GM12878 (cell line): ENCODE measurements at regions not wholly inside any gene's neighbourhood (a gene's known extent, or its start where the extent isn't known, plus 50 kb on each side); places are given as distances from the start of the nearest gene placed in this dataset.
A peak's percentile ranks its signal among the peaks of the same experiment; 100 is the strongest.

Experiments
- ATAC-seq: fragments of 200-7000 bp; cut with Tn5 transposase; 3 replicates; pipeline ENCODE4 v1.9.1; 2020; ENCODE audit warnings: mild to moderate bottlenecking, moderate library complexity
- BruUV-seq: library from RNA; stranded (reverse); fragments of 400-500 nt; replicated peaks from 2 replicates; lab custom pipeline; 2021; lab: Mats Ljungman, UMichigan
- CTCF ChIA-PET: fragments of 300-600 bp; sonication (Branson Sonifier 250); formaldehyde crosslinking; extraction: SDS; loops from one replicate; lab custom pipeline; 2021; ENCODE audit warnings: inconsistent platforms; lab: Yijun Ruan, JAX
- POLR2A ChIA-PET: fragments of 350-600 bp; formaldehyde crosslinking; extraction: SDS; loops from one replicate; lab custom pipeline; 2021; ENCODE audit warnings: inconsistent platforms; lab: Charles Lee
- RAD21 ChIA-PET: fragments of 300-600 bp; sonication (Branson Sonifier 250); formaldehyde crosslinking; loops from one replicate; lab custom pipeline; 2023; ENCODE audit warnings: antibody characterized with exemption; ENCODE audit not compliant: unreplicated experiment; lab: Charles Lee
- SMC1A ChIA-PET: fragments of 300-600 bp; sonication (Branson Sonifier 250); formaldehyde crosslinking; loops from one replicate; lab custom pipeline; 2023; ENCODE audit not compliant: unreplicated experiment, uncharacterized antibody; lab: Charles Lee
- DNase-seq: peaks from one replicate; pipeline ENCODE4 v3.0.0-alpha.2; 2011; ENCODE audit warnings: low read depth, low spot score
- FAIRE-seq: peaks from 3 replicates; lab custom pipeline; 2011; peaks lifted over from hg19 to GRCh38; lab: Jason Lieb, UNC
- H2AFZ ChIP-seq: 2 replicates; pipeline ENCODE4 v1.6.0; 2011; ENCODE audit warnings: low read depth, low read length, control low read depth; ENCODE audit not compliant: control insufficient read depth
- H3K27ac ChIP-seq: 2 replicates; pipeline ENCODE4 v1.5.1; 2011; ENCODE audit warnings: control low read depth; ENCODE audit not compliant: control insufficient read depth, insufficient read depth
- H3K27me3 ChIP-seq, 2 experiments: replicated peaks in 1 of 2; 2 replicates each; pipeline versions ENCODE4 v1.6.0 to v1.6.1; 2011; ENCODE audit warnings: low read length in 1 of 2; ENCODE audit not compliant: control insufficient read depth in 2 of 2, insufficient read depth in 2 of 2
- H3K36me3 ChIP-seq, 2 experiments: 2 replicates each; pipeline ENCODE4 v1.5.1; 2011; ENCODE audit warnings: low read length in 1 of 2; ENCODE audit not compliant: control insufficient read depth in 2 of 2, insufficient read depth in 2 of 2
- H3K4me1 ChIP-seq: 2 replicates; pipeline ENCODE4 v1.6.1; 2011; ENCODE audit warnings: mild to moderate bottlenecking, low read length, moderate library complexity, mixed read lengths; ENCODE audit not compliant: control insufficient read depth, insufficient read depth
- H3K4me2 ChIP-seq: 2 replicates; pipeline ENCODE4 v1.6.0; 2011; ENCODE audit warnings: control low read depth; ENCODE audit not compliant: control insufficient read depth, insufficient read depth
- H3K4me3 ChIP-seq: fragments of 200-600 bp; sonication (generic); 2 replicates; pipeline ENCODE4 v1.5.1; 2016
- H3K79me2 ChIP-seq: 2 replicates; pipeline ENCODE4 v1.6.0; 2011; ENCODE audit warnings: low read length; ENCODE audit not compliant: control insufficient read depth, insufficient read depth
- H3K9ac ChIP-seq: 2 replicates; pipeline ENCODE4 v1.8.0; 2011; ENCODE audit warnings: low read length, control low read depth, mixed read lengths; ENCODE audit not compliant: control insufficient read depth, insufficient read depth
- H3K9me3 ChIP-seq: replicated peaks from 3 replicates; pipeline ENCODE4 v1.5.1; 2011; ENCODE audit warnings: mild to moderate bottlenecking, low read length; ENCODE audit not compliant: control insufficient read depth, insufficient read depth
- H4K20me1 ChIP-seq: 2 replicates; pipeline ENCODE4 v1.6.0; 2011; ENCODE audit not compliant: control insufficient read depth, insufficient read depth
- BCLAF1 ChIP-seq: fragments of 450-650 bp; IDR thresholded peaks from 2 replicates; pipeline ENCODE4 v1.6.1; 2017; ENCODE audit warnings: antibody characterized with exemption, mild to moderate bottlenecking, moderate library complexity
- CBFB ChIP-seq: IDR thresholded peaks from 2 replicates; pipeline ENCODE4 v1.6.1; 2016; ENCODE audit warnings: antibody characterized with exemption, low read depth
- CHD1 ChIP-seq: IDR thresholded peaks from 2 replicates; pipeline ENCODE4 v1.6.1; 2012; ENCODE audit warnings: low read depth, low read length, improper control_type of control experiment
- JUND ChIP-seq: IDR thresholded peaks from 2 replicates; pipeline ENCODE4 v1.6.1; 2012; ENCODE audit warnings: low read depth, mild to moderate bottlenecking, low read length, improper control_type of control experiment, moderate library complexity
- MAX ChIP-seq: IDR thresholded peaks from 2 replicates; pipeline ENCODE4 v1.6.1; 2012; ENCODE audit warnings: low read depth, low read length, improper control_type of control experiment
- MXI1 ChIP-seq: fragments of 150-350 bp; IDR thresholded peaks from 2 replicates; pipeline ENCODE4 v1.6.1; 2011; ENCODE audit warnings: low read depth, mild to moderate bottlenecking, inconsistent platforms, low read length, improper control_type of control experiment
- MYB ChIP-seq: fragments of 150-350 bp; IDR thresholded peaks from 2 replicates; pipeline ENCODE4 v1.6.1; 2014; ENCODE audit warnings: mild to moderate bottlenecking, low read depth, low read length, borderline replicate concordance
- RUNX3 ChIP-seq: IDR thresholded peaks from 2 replicates; pipeline ENCODE4 v1.6.1; 2012; ENCODE audit warnings: low read length, inconsistent platforms
- SIN3A ChIP-seq: IDR thresholded peaks from 2 replicates; pipeline ENCODE4 v1.6.1; 2012; ENCODE audit warnings: low read depth, low read length, improper control_type of control experiment
- YBX1 ChIP-seq: fragments of 450-650 bp; IDR thresholded peaks from 2 replicates; pipeline ENCODE4 v1.6.1; 2016; ENCODE audit warnings: antibody characterized with exemption
- YY1 ChIP-seq: IDR thresholded peaks from 2 replicates; pipeline ENCODE4 v1.6.1; 2011; ENCODE audit warnings: low read depth, mild to moderate bottlenecking, low read length
- ZZZ3 ChIP-seq: IDR thresholded peaks from 2 replicates; pipeline ENCODE4 v1.6.1; 2011; ENCODE audit warnings: low read depth; ENCODE audit not compliant: control insufficient read depth, insufficient read length
- WGBS: methylation state at CpG from one replicate; pipeline ENCODE4 v1.1.6; 2016; ENCODE audit warnings: low lambda C conversion rate; ENCODE audit not compliant: insufficient replicate concordance, insufficient coverage; ENCODE audit errors: missing lambda C conversion rate; 5-methylcytosine and 5-hydroxymethylcytosine counted together
- in situ Hi-C: fragments of 300-500 bp; cut with MboI; formaldehyde crosslinking; loops from 9 replicates; pipeline ENCODE4 v1.14.3; 2018; ENCODE audit warnings: mixed read lengths
- intact Hi-C: fragments of 100-400 bp; cut with micrococcal nuclease; formaldehyde crosslinking; loops from one replicate; pipeline ENCODE4 v1.14.2; 2022; ENCODE audit not compliant: unreplicated experiment
- TF ChIP-seq, protein P1 (sequence below): fragments of 450-650 bp; IDR thresholded peaks from 2 replicates; pipeline ENCODE4 v1.6.1; 2017; ENCODE audit warnings: mild to moderate bottlenecking
- TF ChIP-seq, protein P2 (sequence below): fragments of 450-650 bp; IDR thresholded peaks from 2 replicates; pipeline ENCODE4 v1.6.1; 2016; ENCODE audit warnings: mild to moderate bottlenecking, moderate library complexity, borderline replicate concordance

GRCh38 chr1:234902774-234903547 lies 225.7 kb downstream of the TOMM20 start:
- no peak overlapping the region for H3K4me3 ChIP-seq
- ChIA-PET SMC1A (interaction anchor here (0.7 to 1.7 kb wide), 8 partner anchors 9 to 71 kb away, joined by 3 to 8 read pairs (median 4); no protein-coding TSS in a partner anchor), RAD21 (interaction anchor here (0.6 kb wide), 1 partner anchor 23 kb away, joined by 3 read pairs; no protein-coding TSS in a partner anchor), POLR2A (interaction anchor here (0.6 to 1.3 kb wide), 3 partner anchors 8 to 60 kb away, joined by 3 to 4 read pairs (median 3); no protein-coding TSS in a partner anchor), CTCF (interaction anchor here (1.0 to 1.8 kb wide), 3 partner anchors 11 to 306 kb away, joined by 3 to 4 read pairs (median 3); no protein-coding TSS in a partner anchor)
- intact Hi-C loops: no loop called here
- no TSS peak for BruUV-seq
- no peak overlapping the region for H3K4me2 ChIP-seq
- no peaks in the 10 kb centered on the region for H4K20me1 ChIP-seq
- H3K9me3 ChIP-seq: no peaks in the 10 kb centered on the region
- ATAC-seq (peak; percentile 42; the same call in 2 of the 3 replicates), DNase-seq (no peak), FAIRE-seq (peak; percentile 31)
- WGBS: 81% methylated on average over 7 of the region's 7 CpGs
- H3K36me3 ChIP-seq: no peaks in the 10 kb centered on the region
- no peak overlapping the region for H3K27ac ChIP-seq
- in situ Hi-C loops: no loop called here
- H3K9ac ChIP-seq: no peak overlapping the region
- H3K4me1 ChIP-seq: peaks cover 6% of the 10 kb centered on the region
- H3K27me3 ChIP-seq: no peaks in the 10 kb centered on the region
- H3K79me2 ChIP-seq: no peaks in the 10 kb centered on the region
- H2AFZ ChIP-seq: peak overlapping the region; percentile 45; the same call in 1 of the 2 replicates
- TF ChIP-seq MXI1: no peak
- TF ChIP-seq MYB: no peak
- no peak for TF ChIP-seq SIN3A
- no peak for TF ChIP-seq CHD1
- TF ChIP-seq JUND: no peak
- TF ChIP-seq, protein P1, sequence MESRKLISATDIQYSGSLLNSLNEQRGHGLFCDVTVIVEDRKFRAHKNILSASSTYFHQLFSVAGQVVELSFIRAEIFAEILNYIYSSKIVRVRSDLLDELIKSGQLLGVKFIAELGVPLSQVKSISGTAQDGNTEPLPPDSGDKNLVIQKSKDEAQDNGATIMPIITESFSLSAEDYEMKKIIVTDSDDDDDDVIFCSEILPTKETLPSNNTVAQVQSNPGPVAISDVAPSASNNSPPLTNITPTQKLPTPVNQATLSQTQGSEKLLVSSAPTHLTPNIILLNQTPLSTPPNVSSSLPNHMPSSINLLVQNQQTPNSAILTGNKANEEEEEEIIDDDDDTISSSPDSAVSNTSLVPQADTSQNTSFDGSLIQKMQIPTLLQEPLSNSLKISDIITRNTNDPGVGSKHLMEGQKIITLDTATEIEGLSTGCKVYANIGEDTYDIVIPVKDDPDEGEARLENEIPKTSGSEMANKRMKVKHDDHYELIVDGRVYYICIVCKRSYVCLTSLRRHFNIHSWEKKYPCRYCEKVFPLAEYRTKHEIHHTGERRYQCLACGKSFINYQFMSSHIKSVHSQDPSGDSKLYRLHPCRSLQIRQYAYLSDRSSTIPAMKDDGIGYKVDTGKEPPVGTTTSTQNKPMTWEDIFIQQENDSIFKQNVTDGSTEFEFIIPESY: no peak
- no peak for TF ChIP-seq MAX
- TF ChIP-seq BCLAF1: no peak
- TF ChIP-seq CBFB: no peak
- TF ChIP-seq YY1: 0 out of 2 replicates have a peak, but pooled peaks have one; percentile 4
- TF ChIP-seq, protein P2, sequence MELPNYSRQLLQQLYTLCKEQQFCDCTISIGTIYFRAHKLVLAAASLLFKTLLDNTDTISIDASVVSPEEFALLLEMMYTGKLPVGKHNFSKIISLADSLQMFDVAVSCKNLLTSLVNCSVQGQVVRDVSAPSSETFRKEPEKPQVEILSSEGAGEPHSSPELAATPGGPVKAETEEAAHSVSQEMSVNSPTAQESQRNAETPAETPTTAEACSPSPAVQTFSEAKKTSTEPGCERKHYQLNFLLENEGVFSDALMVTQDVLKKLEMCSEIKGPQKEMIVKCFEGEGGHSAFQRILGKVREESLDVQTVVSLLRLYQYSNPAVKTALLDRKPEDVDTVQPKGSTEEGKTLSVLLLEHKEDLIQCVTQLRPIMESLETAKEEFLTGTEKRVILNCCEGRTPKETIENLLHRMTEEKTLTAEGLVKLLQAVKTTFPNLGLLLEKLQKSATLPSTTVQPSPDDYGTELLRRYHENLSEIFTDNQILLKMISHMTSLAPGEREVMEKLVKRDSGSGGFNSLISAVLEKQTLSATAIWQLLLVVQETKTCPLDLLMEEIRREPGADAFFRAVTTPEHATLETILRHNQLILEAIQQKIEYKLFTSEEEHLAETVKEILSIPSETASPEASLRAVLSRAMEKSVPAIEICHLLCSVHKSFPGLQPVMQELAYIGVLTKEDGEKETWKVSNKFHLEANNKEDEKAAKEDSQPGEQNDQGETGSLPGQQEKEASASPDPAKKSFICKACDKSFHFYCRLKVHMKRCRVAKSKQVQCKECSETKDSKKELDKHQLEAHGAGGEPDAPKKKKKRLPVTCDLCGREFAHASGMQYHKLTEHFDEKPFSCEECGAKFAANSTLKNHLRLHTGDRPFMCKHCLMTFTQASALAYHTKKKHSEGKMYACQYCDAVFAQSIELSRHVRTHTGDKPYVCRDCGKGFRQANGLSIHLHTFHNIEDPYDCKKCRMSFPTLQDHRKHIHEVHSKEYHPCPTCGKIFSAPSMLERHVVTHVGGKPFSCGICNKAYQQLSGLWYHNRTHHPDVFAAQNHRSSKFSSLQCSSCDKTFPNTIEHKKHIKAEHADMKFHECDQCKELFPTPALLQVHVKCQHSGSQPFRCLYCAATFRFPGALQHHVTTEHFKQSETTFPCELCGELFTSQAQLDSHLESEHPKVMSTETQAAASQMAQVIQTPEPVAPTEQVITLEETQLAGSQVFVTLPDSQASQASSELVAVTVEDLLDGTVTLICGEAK: no peak
- no peak for TF ChIP-seq YBX1
- no peak for TF ChIP-seq ZZZ3
- TF ChIP-seq RUNX3: peak; percentile 19; the same call in 1 of the 2 replicates
